GM23338 (cell line): ENCODE measurements at regions not wholly inside any gene's neighbourhood (a gene's known extent, or its start where the extent isn't known, plus 50 kb on each side); places are given as distances from the start of the nearest gene placed in this dataset.

Experiments
- ATAC-seq: fragments of 200-7000 bp; cut with Tn5 transposase; 3 replicates; pipeline ENCODE4 v1.9.1; 2020
- DNase-seq: peaks from one replicate; pipeline ENCODE4 v3.0.0-alpha.2; 2015; ENCODE audit warnings: low spot score
- H2AFZ ChIP-seq: fragments of 200-600 bp; sonication (generic); 2 replicates; pipeline ENCODE4 v1.8.0; 2016; ENCODE audit warnings: antibody characterized with exemption, mild to moderate bottlenecking, moderate library complexity
- H3F3A ChIP-seq: fragments of 200-600 bp; sonication (generic); replicated peaks from 2 replicates; pipeline ENCODE4 v1.8.0; 2017; ENCODE audit warnings: antibody characterized with exemption, mixed run types, low read depth
- H3K27ac ChIP-seq: fragments of 200-600 bp; sonication (generic); 2 replicates; pipeline ENCODE4 v1.6.1; 2016; ENCODE audit warnings: low read depth
- H3K27me3 ChIP-seq: fragments of 200-600 bp; sonication (generic); 2 replicates; pipeline ENCODE4 v1.8.0; 2016; ENCODE audit warnings: mild to moderate bottlenecking, mixed run types, moderate library complexity; ENCODE audit not compliant: insufficient read depth
- H3K36me3 ChIP-seq: fragments of 200-600 bp; sonication (generic); 2 replicates; pipeline ENCODE4 v1.8.0; 2016; ENCODE audit warnings: mild to moderate bottlenecking; ENCODE audit not compliant: insufficient read depth
- H3K4me1 ChIP-seq: fragments of 200-600 bp; sonication (generic); 2 replicates; pipeline ENCODE4 v1.8.0; 2016; ENCODE audit warnings: mild to moderate bottlenecking, moderate library complexity; ENCODE audit not compliant: insufficient read depth
- H3K4me2 ChIP-seq: fragments of 200-600 bp; sonication (generic); 2 replicates; pipeline ENCODE4 v1.7.1; 2017; ENCODE audit warnings: mixed run types
- H3K4me3 ChIP-seq: fragments of 200-600 bp; sonication (generic); 2 replicates; pipeline ENCODE4 v1.6.1; 2016; ENCODE audit warnings: mixed run types
- H3K79me2 ChIP-seq: fragments of 200-600 bp; sonication (generic); replicated peaks from 2 replicates; pipeline ENCODE4 v1.8.0; 2017; ENCODE audit warnings: mild to moderate bottlenecking; ENCODE audit not compliant: insufficient read depth
- H3K9me2 ChIP-seq: fragments of 200-600 bp; sonication (generic); 2 replicates; pipeline ENCODE4 v1.8.0; 2017; ENCODE audit not compliant: insufficient read depth
- H4K20me1 ChIP-seq: fragments of 200-600 bp; sonication (generic); replicated peaks from 2 replicates; pipeline ENCODE4 v1.8.0; 2017; ENCODE audit warnings: mild to moderate bottlenecking; ENCODE audit not compliant: insufficient read depth
- H3K27ac Mint-ChIP-seq: 2 replicates; pipeline ENCODE4 v1.8.0; 2020; ENCODE audit warnings: inconsistent platforms, mild to moderate bottlenecking, moderate library complexity, mixed read lengths
- H3K27me3 Mint-ChIP-seq: 3 replicates; pipeline ENCODE4 v1.8.0; 2022; ENCODE audit warnings: low read depth, mild to moderate bottlenecking, moderate library complexity, mixed read lengths, inconsistent platforms; ENCODE audit not compliant: insufficient read depth, poor library complexity
- H3K36me3 Mint-ChIP-seq: 3 replicates; pipeline ENCODE4 v1.8.0; 2021; ENCODE audit warnings: low read depth, mild to moderate bottlenecking, inconsistent platforms, moderate library complexity, mixed read lengths
- H3K4me1 Mint-ChIP-seq: 3 replicates; pipeline ENCODE4 v1.8.0; 2020; ENCODE audit warnings: mild to moderate bottlenecking, inconsistent platforms, mixed read lengths
- H3K4me3 Mint-ChIP-seq: 3 replicates; pipeline ENCODE4 v1.8.0; 2021; ENCODE audit warnings: moderate library complexity, mild to moderate bottlenecking, inconsistent platforms, mixed read lengths
- H3K9me3 Mint-ChIP-seq: 3 replicates; pipeline ENCODE4 v1.8.0; 2020; ENCODE audit warnings: moderate library complexity, mild to moderate bottlenecking, inconsistent platforms, mixed read lengths
- CREB1 ChIP-seq: fragments of 250-450 bp; sonication (Bioruptor Pico); IDR thresholded peaks from 2 replicates; pipeline ENCODE4 v1.5.0; 2020; ENCODE audit warnings: low read depth, mild to moderate bottlenecking, moderate library complexity
- EZH2 ChIP-seq: fragments of 200-600 bp; sonication (generic); IDR thresholded peaks from one replicate; pipeline ENCODE4 v1.8.0; 2017; ENCODE audit warnings: antibody characterized with exemption, mild to moderate bottlenecking, low read depth; ENCODE audit not compliant: unreplicated experiment
- EZH2phosphoT487 ChIP-seq: fragments of 200-600 bp; sonication (generic); IDR thresholded peaks from one replicate; pipeline ENCODE4 v1.8.1; 2018; ENCODE audit warnings: antibody characterized with exemption; ENCODE audit not compliant: unreplicated experiment
- JUNB ChIP-seq: IDR thresholded peaks from one replicate; pipeline ENCODE4 v1.6.1; 2016; ENCODE audit warnings: antibody characterized with exemption; ENCODE audit not compliant: unreplicated experiment
- NANOG ChIP-seq: IDR thresholded peaks from 2 replicates; pipeline ENCODE4 v1.6.1; 2016; ENCODE audit warnings: antibody characterized with exemption, borderline replicate concordance
- POLR2AphosphoS5 ChIP-seq: IDR thresholded peaks from 2 replicates; pipeline ENCODE4 v1.6.1; 2016; ENCODE audit warnings: antibody characterized with exemption, low read depth
- STAT1 ChIP-seq: IDR thresholded peaks from one replicate; pipeline ENCODE4 v1.6.1; 2016; ENCODE audit warnings: antibody characterized with exemption; ENCODE audit not compliant: unreplicated experiment
- ZNF114 ChIP-seq: fragments of 250-450 bp; sonication (Bioruptor Pico); IDR thresholded peaks from 2 replicates; pipeline ENCODE4 v1.5.0; 2020; ENCODE audit warnings: mild to moderate bottlenecking, moderate library complexity
- ZNF331 ChIP-seq: fragments of 250-450 bp; sonication (Bioruptor Pico); IDR thresholded peaks from 2 replicates; pipeline ENCODE4 v1.5.0; 2020; ENCODE audit warnings: low read depth, mild to moderate bottlenecking, moderate library complexity
- TF ChIP-seq, protein P1 (sequence below): IDR thresholded peaks from 2 replicates; pipeline ENCODE4 v1.6.1; 2016; ENCODE audit warnings: antibody characterized with exemption
- TF ChIP-seq, protein P2 (sequence below), 2 experiments: fragments of 200-600 bp in 1 of 2; sonication (generic) in 1 of 2; conservative IDR thresholded peaks; 2 replicates each; pipeline versions ENCODE4 v1.5.1 to v1.6.1; 2016 to 2017; ENCODE audit warnings: antibody characterized with exemption in 2 of 2, low read depth in 2 of 2, mild to moderate bottlenecking in 2 of 2, moderate library complexity in 1 of 2
- TF ChIP-seq, protein P3 (sequence below): fragments of 250-450 bp; sonication (Bioruptor Pico); IDR thresholded peaks from 2 replicates; pipeline ENCODE4 v1.5.0; 2020; ENCODE audit warnings: mild to moderate bottlenecking, moderate library complexity

DNA sequence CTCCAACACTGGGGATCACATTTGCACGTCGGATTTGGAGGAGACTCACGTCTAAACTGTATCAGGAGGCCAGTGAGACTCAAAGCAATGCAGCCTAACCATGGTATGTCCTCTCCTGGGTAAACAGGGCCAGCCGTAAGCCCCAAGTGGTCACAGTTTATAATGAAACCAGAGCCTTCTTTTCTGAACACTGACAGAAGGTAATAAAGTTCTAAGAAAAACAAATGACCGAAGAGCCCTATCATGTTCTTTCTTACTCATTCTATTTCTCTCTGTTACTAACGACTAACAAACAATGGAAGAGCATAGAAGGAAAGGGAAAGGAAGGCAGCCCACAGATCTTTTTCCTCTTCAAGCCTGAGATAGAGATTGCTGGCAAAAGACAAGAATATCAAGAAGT is 796.8 kb upstream of the SOX11 start:
- Histone ChIP-seq H3K27me3 (no peaks in the 10 kb centered on the region), H3K27ac (no peak overlapping the region), H3K4me2 (no peak overlapping the region), H2AFZ (no peak overlapping the region), H4K20me1 (no peaks in the 10 kb centered on the region), H3K4me3 (no peak overlapping the region), H3F3A (no peaks in the 10 kb centered on the region), H3K4me1 (no peaks in the 10 kb centered on the region), H3K79me2 (no peaks in the 10 kb centered on the region), H3K9me2 (no peaks in the 10 kb centered on the region), H3K36me3 (no peaks in the 10 kb centered on the region)
- Mint-ChIP-seq H3K4me1 (no peaks in the 10 kb centered on the region), H3K36me3 (no peaks in the 10 kb centered on the region), H3K9me3 (peaks cover 88% of the 10 kb centered on the region), H3K4me3 (no peak overlapping the region), H3K27me3 (no peaks in the 10 kb centered on the region), H3K27ac (no peak overlapping the region)
- ATAC-seq (no peak), DNase-seq (no peak)
- TF ChIP-seq, protein P1, sequence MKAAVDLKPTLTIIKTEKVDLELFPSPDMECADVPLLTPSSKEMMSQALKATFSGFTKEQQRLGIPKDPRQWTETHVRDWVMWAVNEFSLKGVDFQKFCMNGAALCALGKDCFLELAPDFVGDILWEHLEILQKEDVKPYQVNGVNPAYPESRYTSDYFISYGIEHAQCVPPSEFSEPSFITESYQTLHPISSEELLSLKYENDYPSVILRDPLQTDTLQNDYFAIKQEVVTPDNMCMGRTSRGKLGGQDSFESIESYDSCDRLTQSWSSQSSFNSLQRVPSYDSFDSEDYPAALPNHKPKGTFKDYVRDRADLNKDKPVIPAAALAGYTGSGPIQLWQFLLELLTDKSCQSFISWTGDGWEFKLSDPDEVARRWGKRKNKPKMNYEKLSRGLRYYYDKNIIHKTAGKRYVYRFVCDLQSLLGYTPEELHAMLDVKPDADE = no peak
- no peak for TF ChIP-seq EZH2phosphoT487
- no peak for TF ChIP-seq NANOG
- TF ChIP-seq, protein P2, sequence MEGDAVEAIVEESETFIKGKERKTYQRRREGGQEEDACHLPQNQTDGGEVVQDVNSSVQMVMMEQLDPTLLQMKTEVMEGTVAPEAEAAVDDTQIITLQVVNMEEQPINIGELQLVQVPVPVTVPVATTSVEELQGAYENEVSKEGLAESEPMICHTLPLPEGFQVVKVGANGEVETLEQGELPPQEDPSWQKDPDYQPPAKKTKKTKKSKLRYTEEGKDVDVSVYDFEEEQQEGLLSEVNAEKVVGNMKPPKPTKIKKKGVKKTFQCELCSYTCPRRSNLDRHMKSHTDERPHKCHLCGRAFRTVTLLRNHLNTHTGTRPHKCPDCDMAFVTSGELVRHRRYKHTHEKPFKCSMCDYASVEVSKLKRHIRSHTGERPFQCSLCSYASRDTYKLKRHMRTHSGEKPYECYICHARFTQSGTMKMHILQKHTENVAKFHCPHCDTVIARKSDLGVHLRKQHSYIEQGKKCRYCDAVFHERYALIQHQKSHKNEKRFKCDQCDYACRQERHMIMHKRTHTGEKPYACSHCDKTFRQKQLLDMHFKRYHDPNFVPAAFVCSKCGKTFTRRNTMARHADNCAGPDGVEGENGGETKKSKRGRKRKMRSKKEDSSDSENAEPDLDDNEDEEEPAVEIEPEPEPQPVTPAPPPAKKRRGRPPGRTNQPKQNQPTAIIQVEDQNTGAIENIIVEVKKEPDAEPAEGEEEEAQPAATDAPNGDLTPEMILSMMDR (conservative IDR thresholded peaks at IDR 0.05; ENCODE audit: low read depth in 2 of 2) = no peak
- TF ChIP-seq JUNB = no peak
- no peak for TF ChIP-seq CREB1 (CRISPR knock-in tag)
- no peak for TF ChIP-seq ZNF331 (CRISPR knock-in tag)
- no peak for TF ChIP-seq STAT1
- no peak for TF ChIP-seq EZH2
- TF ChIP-seq, protein P3, sequence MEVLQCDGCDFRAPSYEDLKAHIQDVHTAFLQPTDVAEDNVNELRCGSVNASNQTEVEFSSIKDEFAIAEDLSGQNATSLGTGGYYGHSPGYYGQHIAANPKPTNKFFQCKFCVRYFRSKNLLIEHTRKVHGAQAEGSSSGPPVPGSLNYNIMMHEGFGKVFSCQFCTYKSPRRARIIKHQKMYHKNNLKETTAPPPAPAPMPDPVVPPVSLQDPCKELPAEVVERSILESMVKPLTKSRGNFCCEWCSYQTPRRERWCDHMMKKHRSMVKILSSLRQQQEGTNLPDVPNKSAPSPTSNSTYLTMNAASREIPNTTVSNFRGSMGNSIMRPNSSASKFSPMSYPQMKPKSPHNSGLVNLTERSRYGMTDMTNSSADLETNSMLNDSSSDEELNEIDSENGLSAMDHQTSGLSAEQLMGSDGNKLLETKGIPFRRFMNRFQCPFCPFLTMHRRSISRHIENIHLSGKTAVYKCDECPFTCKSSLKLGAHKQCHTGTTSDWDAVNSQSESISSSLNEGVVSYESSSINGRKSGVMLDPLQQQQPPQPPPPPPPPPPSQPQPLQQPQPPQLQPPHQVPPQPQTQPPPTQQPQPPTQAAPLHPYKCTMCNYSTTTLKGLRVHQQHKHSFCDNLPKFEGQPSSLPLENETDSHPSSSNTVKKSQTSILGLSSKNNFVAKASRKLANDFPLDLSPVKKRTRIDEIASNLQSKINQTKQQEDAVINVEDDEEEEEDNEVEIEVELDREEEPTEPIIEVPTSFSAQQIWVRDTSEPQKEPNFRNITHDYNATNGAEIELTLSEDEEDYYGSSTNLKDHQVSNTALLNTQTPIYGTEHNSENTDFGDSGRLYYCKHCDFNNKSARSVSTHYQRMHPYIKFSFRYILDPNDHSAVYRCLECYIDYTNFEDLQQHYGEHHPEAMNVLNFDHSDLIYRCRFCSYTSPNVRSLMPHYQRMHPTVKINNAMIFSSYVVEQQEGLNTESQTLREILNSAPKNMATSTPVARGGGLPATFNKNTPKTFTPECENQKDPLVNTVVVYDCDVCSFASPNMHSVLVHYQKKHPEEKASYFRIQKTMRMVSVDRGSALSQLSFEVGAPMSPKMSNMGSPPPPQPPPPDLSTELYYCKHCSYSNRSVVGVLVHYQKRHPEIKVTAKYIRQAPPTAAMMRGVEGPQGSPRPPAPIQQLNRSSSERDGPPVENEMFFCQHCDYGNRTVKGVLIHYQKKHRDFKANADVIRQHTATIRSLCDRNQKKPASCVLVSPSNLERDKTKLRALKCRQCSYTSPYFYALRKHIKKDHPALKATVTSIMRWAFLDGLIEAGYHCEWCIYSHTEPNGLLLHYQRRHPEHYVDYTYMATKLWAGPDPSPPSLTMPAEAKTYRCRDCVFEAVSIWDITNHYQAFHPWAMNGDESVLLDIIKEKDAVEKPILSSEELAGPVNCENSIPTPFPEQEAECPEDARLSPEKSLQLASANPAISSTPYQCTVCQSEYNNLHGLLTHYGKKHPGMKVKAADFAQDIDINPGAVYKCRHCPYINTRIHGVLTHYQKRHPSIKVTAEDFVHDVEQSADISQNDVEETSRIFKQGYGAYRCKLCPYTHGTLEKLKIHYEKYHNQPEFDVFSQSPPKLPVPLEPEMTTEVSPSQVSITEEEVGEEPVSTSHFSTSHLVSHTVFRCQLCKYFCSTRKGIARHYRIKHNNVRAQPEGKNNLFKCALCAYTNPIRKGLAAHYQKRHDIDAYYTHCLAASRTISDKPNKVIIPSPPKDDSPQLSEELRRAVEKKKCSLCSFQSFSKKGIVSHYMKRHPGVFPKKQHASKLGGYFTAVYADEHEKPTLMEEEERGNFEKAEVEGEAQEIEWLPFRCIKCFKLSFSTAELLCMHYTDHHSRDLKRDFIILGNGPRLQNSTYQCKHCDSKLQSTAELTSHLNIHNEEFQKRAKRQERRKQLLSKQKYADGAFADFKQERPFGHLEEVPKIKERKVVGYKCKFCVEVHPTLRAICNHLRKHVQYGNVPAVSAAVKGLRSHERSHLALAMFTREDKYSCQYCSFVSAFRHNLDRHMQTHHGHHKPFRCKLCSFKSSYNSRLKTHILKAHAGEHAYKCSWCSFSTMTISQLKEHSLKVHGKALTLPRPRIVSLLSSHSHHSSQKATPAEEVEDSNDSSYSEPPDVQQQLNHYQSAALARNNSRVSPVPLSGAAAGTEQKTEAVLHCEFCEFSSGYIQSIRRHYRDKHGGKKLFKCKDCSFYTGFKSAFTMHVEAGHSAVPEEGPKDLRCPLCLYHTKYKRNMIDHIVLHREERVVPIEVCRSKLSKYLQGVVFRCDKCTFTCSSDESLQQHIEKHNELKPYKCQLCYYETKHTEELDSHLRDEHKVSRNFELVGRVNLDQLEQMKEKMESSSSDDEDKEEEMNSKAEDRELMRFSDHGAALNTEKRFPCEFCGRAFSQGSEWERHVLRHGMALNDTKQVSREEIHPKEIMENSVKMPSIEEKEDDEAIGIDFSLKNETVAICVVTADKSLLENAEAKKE (CRISPR knock-in tag) = no peak
- TF ChIP-seq ZNF114 (CRISPR knock-in tag) = no peak
- no peak for TF ChIP-seq POLR2AphosphoS5
